ENCODE measurements at regions not wholly inside any gene's neighbourhood (a gene's known extent, or its start where the extent isn't known, plus 50 kb on each side); places are given as distances from the start of the nearest gene placed in this dataset.

DNA sequence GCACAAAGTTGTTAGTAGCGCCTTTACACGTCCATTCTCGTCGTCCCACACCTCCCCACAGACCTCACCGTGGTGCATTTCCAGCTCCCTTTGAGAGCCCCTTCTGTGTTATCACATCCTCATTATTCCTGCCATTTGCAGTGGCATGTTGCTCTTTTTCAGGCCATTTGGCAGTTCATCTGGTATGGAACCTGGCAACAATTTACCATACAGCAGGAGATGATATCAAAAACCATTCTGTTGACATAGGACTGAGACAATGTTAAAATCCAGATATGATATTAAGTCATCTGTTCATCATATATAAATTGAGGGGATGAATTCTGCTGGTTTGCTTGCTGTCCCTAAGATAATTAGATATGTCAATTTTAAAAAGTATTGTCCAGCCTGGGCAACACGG, 83.0 kb downstream of the TMEM174 start:
- no peak overlapping the region for H3K4me3 ChIP-seq (replicated peaks in 1 of 3)
- no peak for TF ChIP-seq CTCF (IDR thresholded peaks at IDR 0.05)
- TF ChIP-seq POLR2A (IDR thresholded peaks at IDR 0.05) = no peak
- H3K9me3 ChIP-seq = no peaks in the 10 kb centered on the region
- H3K4me1 ChIP-seq = no peaks in the 10 kb centered on the region
- H3K27ac ChIP-seq = no peak overlapping the region
- H3K27me3 ChIP-seq = no peaks in the 10 kb centered on the region
- intact Hi-C loops (cut with DNase I) = no loop called here
- WGBS, 2 donors = 64 to 66% methylated on average over 6 of the region's 6 CpGs
- no peaks in the 10 kb centered on the region for H3K36me3 ChIP-seq
- DNase-seq = no peak

DNA sequence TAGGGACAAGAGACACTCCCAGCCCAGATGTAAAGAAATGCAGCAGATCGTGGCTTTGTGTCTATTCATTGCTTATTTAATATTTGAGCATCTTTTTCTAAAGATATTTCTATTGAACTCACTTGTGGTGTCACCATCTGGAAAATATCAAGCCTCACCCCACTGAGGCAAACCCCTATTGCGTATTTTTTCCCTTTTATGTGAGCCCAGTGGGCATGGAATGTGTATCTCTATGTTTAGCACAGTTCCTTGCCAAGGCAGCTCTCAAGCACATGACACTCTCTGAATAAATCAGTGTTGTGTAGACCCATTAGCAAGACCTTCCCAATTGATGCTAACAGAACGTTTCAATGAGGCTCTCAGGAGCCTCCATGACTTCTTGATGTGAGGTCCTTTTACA, 81.6 kb downstream of the TMEM174 start:
- TF ChIP-seq CTCF (IDR thresholded peaks at IDR 0.05) = no peak
- no peak for TF ChIP-seq POLR2A (IDR thresholded peaks at IDR 0.05)
- 57 to 67% methylated on average over 3 of the region's 3 CpGs for WGBS, 2 donors
- DNase-seq = no peak

GRCh38 chr5:73253047-73253660, 80.2 kb downstream of the TMEM174 start:
- DNase-seq = no peak
- Histone ChIP-seq H3K36me3 (no peaks in the 10 kb centered on the region), H3K27me3 (no peaks in the 10 kb centered on the region), H3K9me3 (no peaks in the 10 kb centered on the region), H3K4me1 (no peaks in the 10 kb centered on the region), H3K27ac (no peak overlapping the region), H3K4me3 (replicated peaks in 1 of 3) (no peak overlapping the region)
- 88 to 93% methylated on average over 3 of the region's 3 CpGs for WGBS, 2 donors
- intact Hi-C loops (cut with DNase I) = no loop called here
- no peak for TF ChIP-seq POLR2A (IDR thresholded peaks at IDR 0.05)
- TF ChIP-seq CTCF (IDR thresholded peaks at IDR 0.05) = no peak

More for the DNA sequence above, 81.6 kb downstream of the TMEM174 start:
- H3K9me3 ChIP-seq = no peaks in the 10 kb centered on the region
- no peak overlapping the region for H3K4me3 ChIP-seq (replicated peaks in 1 of 3)
- H3K27me3 ChIP-seq = no peaks in the 10 kb centered on the region
- no peak overlapping the region for H3K27ac ChIP-seq
- intact Hi-C loops (cut with DNase I) = no loop called here
- no peaks in the 10 kb centered on the region for H3K4me1 ChIP-seq
- H3K36me3 ChIP-seq = no peaks in the 10 kb centered on the region

- TF ChIP-seq CTCF (IDR thresholded peaks at IDR 0.05) (no peak), POLR2A (IDR thresholded peaks at IDR 0.05) (no peak)
- Histone ChIP-seq H3K27ac (no peak overlapping the region), H3K4me3 (replicated peaks in 1 of 3) (no peak overlapping the region), H3K4me1 (no peaks in the 10 kb centered on the region), H3K9me3 (no peaks in the 10 kb centered on the region), H3K36me3 (no peaks in the 10 kb centered on the region), H3K27me3 (no peaks in the 10 kb centered on the region)
- DNase-seq = no peak
- intact Hi-C loops (cut with DNase I) = no loop called here
- WGBS, 2 donors = 53 to 54% methylated on average over 2 of the region's 2 CpGs
Observed at GRCh38 chr5:73250645-73251044, 77.7 kb downstream of the TMEM174 start.

GRCh38 chr5:73242735-73243134, 69.7 kb downstream of the TMEM174 start:
- H3K27ac ChIP-seq = no peak overlapping the region
- no peak for TF ChIP-seq CTCF (IDR thresholded peaks at IDR 0.05)
- no peak for TF ChIP-seq POLR2A (IDR thresholded peaks at IDR 0.05)
- no peaks in the 10 kb centered on the region for H3K27me3 ChIP-seq
- H3K4me3 ChIP-seq (replicated peaks in 1 of 3) = no peak overlapping the region
- H3K4me1 ChIP-seq = no peaks in the 10 kb centered on the region
- intact Hi-C loops (cut with DNase I) = no loop called here
- 83 to 91% methylated on average over 2 of the region's 2 CpGs for WGBS, 2 donors
- DNase-seq = no peak
- H3K9me3 ChIP-seq = no peaks in the 10 kb centered on the region
- no peaks in the 10 kb centered on the region for H3K36me3 ChIP-seq
